ENCODE measurements at regions not wholly inside any gene's neighbourhood (a gene's known extent, or its start where the extent isn't known, plus 50 kb on each side); places are given as distances from the start of the nearest gene placed in this dataset.

GRCh38 chr2:160721089-160722040, 227.8 kb upstream of the RBMS1 start:
- Histone ChIP-seq H3K4me3 (no peak overlapping the region), H3K27ac (no peak overlapping the region), H3K4me1 (peaks cover 15% of the 10 kb centered on the region), H3K9me3 (no peaks in the 10 kb centered on the region; the same call in 2 of the 3 replicates), H3K4me2 (no peak overlapping the region)
- POLR2A ChIA-PET = no interaction called here
- TF ChIP-seq RAD21 (conservative IDR thresholded peaks at IDR 0.05 in 1 of 2, IDR thresholded peaks at IDR 0.05 in 1 of 2) (no peak), RNF2 (IDR thresholded peaks at IDR 0.05; ENCODE audit: borderline replicate concordance, low read depth) (no peak), PHF8 (IDR thresholded peaks at IDR 0.05; ENCODE audit: borderline replicate concordance, low read depth) (no peak), EP300 (IDR thresholded peaks at IDR 0.05) (no peak), CBX2 (IDR thresholded peaks at IDR 0.05; ENCODE audit: borderline replicate concordance, low read depth) (no peak), CEBPB (IDR thresholded peaks at IDR 0.05) (no peak)
- 95% methylated on average over 1 of the region's 1 CpG for WGBS (ENCODE audit: missing lambda C conversion rate)
- CTCF ChIA-PET = no interaction called here
- no peak for DNase-seq (ENCODE audit: low read depth in 1 of 2, low spot score in 1 of 2)
- ATAC-seq = no peak
- FAIRE-seq = no peak

GRCh38 chr2:160726046-160726445, 232.4 kb upstream of the RBMS1 start:
- peaks cover 9% of the 10 kb centered on the region; the same call in 1 of the 3 replicates for H3K4me1 ChIP-seq
- no peak overlapping the region for H3K27ac ChIP-seq
- WGBS (ENCODE audit: missing lambda C conversion rate) = 97% methylated on average over 1 of the region's 1 CpG
- DNase-seq (ENCODE audit: low read depth in 1 of 2, low spot score in 1 of 2) (no peak), ATAC-seq (no peak), FAIRE-seq (no peak)
- H3K9me3 ChIP-seq = no peaks in the 10 kb centered on the region; the same call in 2 of the 3 replicates
- no peak overlapping the region for H3K4me2 ChIP-seq
- TF ChIP-seq RFX5 (IDR thresholded peaks at IDR 0.05) = no peak
- TF ChIP-seq RARB (CRISPR knock-in tag; IDR thresholded peaks at IDR 0.05) = no peak
- no peak for TF ChIP-seq HMGXB4 (CRISPR knock-in tag; IDR thresholded peaks at IDR 0.05; ENCODE audit: borderline replicate concordance)
- no peak for TF ChIP-seq ZFP36 (IDR thresholded peaks at IDR 0.05; ENCODE audit: borderline replicate concordance, partially characterized antibody)
- no peak for TF ChIP-seq JUNB (IDR thresholded peaks at IDR 0.05)
- TF ChIP-seq HES2 (IDR thresholded peaks at IDR 0.05) = no peak
- TF ChIP-seq KDM5A (IDR thresholded peaks at IDR 0.05) = no peak
- TF ChIP-seq NFE2L2 (conservative IDR thresholded peaks at IDR 0.05; ENCODE audit: low read length) = no peak
- TF ChIP-seq POLR2A (IDR thresholded peaks at IDR 0.05; ENCODE audit: low read length) = no peak
- no peak for TF ChIP-seq CTCF (IDR thresholded peaks at IDR 0.05)
- no peak for TF ChIP-seq CEBPB (IDR thresholded peaks at IDR 0.05)
- TF ChIP-seq HDAC2 (IDR thresholded peaks at IDR 0.05) = no peak
- no peak for TF ChIP-seq NR3C1 (IDR thresholded peaks at IDR 0.05)
- no peak for TF ChIP-seq FOXS1 (CRISPR knock-in tag; IDR thresholded peaks at IDR 0.05)
- TF ChIP-seq ESRRA (IDR thresholded peaks at IDR 0.05; ENCODE audit: borderline replicate concordance, low read length) = no peak
- TF ChIP-seq BHLHE40 (IDR thresholded peaks at IDR 0.05; ENCODE audit: low read depth, low read length) = no peak
- CTCF ChIA-PET = no interaction called here
- POLR2A ChIA-PET = no interaction called here
- H3K4me3 ChIP-seq = no peak overlapping the region
